ENCODE measurements at regions not wholly inside any gene's neighbourhood (a gene's known extent, or its start where the extent isn't known, plus 50 kb on each side); places are given as distances from the start of the nearest gene placed in this dataset.

GRCh38 chr2:165033402-165033801 is 78.1 kb upstream of the SLC38A11 start:
- no peak overlapping the region for H3K27ac ChIP-seq
- no peaks in the 10 kb centered on the region for H3K79me2 ChIP-seq
- no peak for TF ChIP-seq EZH2phosphoT487 (IDR thresholded peaks at IDR 0.05; ENCODE audit: low read depth, severe bottlenecking, unreplicated experiment)
- TF ChIP-seq CTCF (IDR thresholded peaks at IDR 0.05; ENCODE audit: poor library complexity): no peak
- no peak for TF ChIP-seq EZH2 (IDR thresholded peaks at IDR 0.05; ENCODE audit: borderline replicate concordance)
- H3K4me2 ChIP-seq: no peak overlapping the region
- no peaks in the 10 kb centered on the region for H3K9me3 ChIP-seq (ENCODE audit: low read depth)
- no peaks in the 10 kb centered on the region for H4K20me1 ChIP-seq (ENCODE audit: insufficient read depth, poor library complexity, severe bottlenecking)
- H3K4me1 ChIP-seq (ENCODE audit: insufficient read depth): no peaks in the 10 kb centered on the region
- no peak overlapping the region for H3K4me3 ChIP-seq
- DNase-seq (ENCODE audit: low spot score): no peak
- H3K36me3 ChIP-seq (replicated peaks; ENCODE audit: insufficient read depth, low read depth): no peaks in the 10 kb centered on the region
- H3K9me2 ChIP-seq (replicated peaks; ENCODE audit: insufficient read depth): no peaks in the 10 kb centered on the region
- WGBS (ENCODE audit: low lambda C conversion rate, missing lambda C conversion rate): 65% methylated on average over 2 of the region's 2 CpGs
- no peaks in the 10 kb centered on the region for H3K27me3 ChIP-seq
- H2AFZ ChIP-seq: no peak overlapping the region

- H3K27me3 ChIP-seq: no peaks in the 10 kb centered on the region
- H3K9me2 ChIP-seq (replicated peaks; ENCODE audit: insufficient read depth): no peaks in the 10 kb centered on the region
- 53% methylated on average over 2 of the region's 2 CpGs for WGBS (ENCODE audit: low lambda C conversion rate, missing lambda C conversion rate)
- no peak for TF ChIP-seq EZH2phosphoT487 (IDR thresholded peaks at IDR 0.05; ENCODE audit: low read depth, severe bottlenecking, unreplicated experiment)
- TF ChIP-seq CTCF (IDR thresholded peaks at IDR 0.05; ENCODE audit: poor library complexity): no peak
- no peak for TF ChIP-seq EZH2 (IDR thresholded peaks at IDR 0.05; ENCODE audit: borderline replicate concordance)
- no peak overlapping the region for H3K4me3 ChIP-seq
- no peaks in the 10 kb centered on the region for H4K20me1 ChIP-seq (ENCODE audit: insufficient read depth, poor library complexity, severe bottlenecking)
- no peaks in the 10 kb centered on the region for H3K9me3 ChIP-seq (ENCODE audit: low read depth)
- no peak overlapping the region for H3K27ac ChIP-seq
- no peak overlapping the region for H2AFZ ChIP-seq
- no peak overlapping the region for H3K4me2 ChIP-seq
- no peaks in the 10 kb centered on the region for H3K79me2 ChIP-seq
- DNase-seq (ENCODE audit: low spot score): no peak
- H3K36me3 ChIP-seq (replicated peaks; ENCODE audit: insufficient read depth, low read depth): no peaks in the 10 kb centered on the region
- H3K4me1 ChIP-seq (ENCODE audit: insufficient read depth): no peaks in the 10 kb centered on the region
Measured at GRCh38 chr2:165032559-165032958, 77.2 kb upstream of the SLC38A11 start.

GRCh38 chr2:165024199-165024598 is 68.9 kb upstream of the SLC38A11 start:
- H3K36me3 ChIP-seq (replicated peaks; ENCODE audit: insufficient read depth, low read depth): no peaks in the 10 kb centered on the region
- H3K79me2 ChIP-seq: no peaks in the 10 kb centered on the region
- WGBS (ENCODE audit: low lambda C conversion rate, missing lambda C conversion rate): 94% methylated on average over 3 of the region's 3 CpGs
- no peaks in the 10 kb centered on the region for H3K4me1 ChIP-seq (ENCODE audit: insufficient read depth)
- H3K9me2 ChIP-seq (replicated peaks; ENCODE audit: insufficient read depth): no peaks in the 10 kb centered on the region
- H3K4me2 ChIP-seq: no peak overlapping the region
- no peak overlapping the region for H3K4me3 ChIP-seq
- no peak overlapping the region for H2AFZ ChIP-seq
- no peaks in the 10 kb centered on the region for H4K20me1 ChIP-seq (ENCODE audit: insufficient read depth, poor library complexity, severe bottlenecking)
- H3K27ac ChIP-seq: no peak overlapping the region
- DNase-seq (ENCODE audit: low spot score): no peak
- no peaks in the 10 kb centered on the region for H3K9me3 ChIP-seq (ENCODE audit: low read depth)
- no peaks in the 10 kb centered on the region for H3K27me3 ChIP-seq
- no peak for TF ChIP-seq CTCF (IDR thresholded peaks at IDR 0.05; ENCODE audit: poor library complexity)
- no peak for TF ChIP-seq EZH2phosphoT487 (IDR thresholded peaks at IDR 0.05; ENCODE audit: low read depth, severe bottlenecking, unreplicated experiment)
- no peak for TF ChIP-seq EZH2 (IDR thresholded peaks at IDR 0.05; ENCODE audit: borderline replicate concordance)

- Histone ChIP-seq H4K20me1 (ENCODE audit: insufficient read depth, poor library complexity, severe bottlenecking) (no peaks in the 10 kb centered on the region), H3K27me3 (no peaks in the 10 kb centered on the region), H3K27ac (no peak overlapping the region), H3K79me2 (no peaks in the 10 kb centered on the region), H3K4me1 (ENCODE audit: insufficient read depth) (no peaks in the 10 kb centered on the region), H3K4me2 (no peak overlapping the region), H3K4me3 (no peak overlapping the region), H2AFZ (no peak overlapping the region), H3K36me3 (replicated peaks; ENCODE audit: insufficient read depth, low read depth) (no peaks in the 10 kb centered on the region), H3K9me2 (replicated peaks; ENCODE audit: insufficient read depth) (no peaks in the 10 kb centered on the region), H3K9me3 (ENCODE audit: low read depth) (no peaks in the 10 kb centered on the region)
- no peak for DNase-seq (ENCODE audit: low spot score)
- WGBS (ENCODE audit: low lambda C conversion rate, missing lambda C conversion rate): 93% methylated on average over 6 of the region's 6 CpGs
- no peak for TF ChIP-seq EZH2 (IDR thresholded peaks at IDR 0.05; ENCODE audit: borderline replicate concordance)
- TF ChIP-seq EZH2phosphoT487 (IDR thresholded peaks at IDR 0.05; ENCODE audit: low read depth, severe bottlenecking, unreplicated experiment): no peak
- TF ChIP-seq CTCF (IDR thresholded peaks at IDR 0.05; ENCODE audit: poor library complexity): no peak
Measured at GRCh38 chr2:165022781-165023180, 67.5 kb upstream of the SLC38A11 start.
